K562 (cell line): ENCODE measurements at regions not wholly inside any gene's neighbourhood (a gene's known extent, or its start where the extent isn't known, plus 50 kb on each side); places are given as distances from the start of the nearest gene placed in this dataset.

Experiments used
- GTF2F1 ChIP-seq: IDR thresholded peaks from 2 replicates; pipeline ENCODE4 v1.6.1; 2011; ENCODE audit warnings: low read depth, low read length, improper control_type of control experiment
- MAZ ChIP-seq, 2 experiments: fragments of 450-650 bp in 1 of 2; sonication (generic) in 1 of 2; formaldehyde crosslinking; IDR thresholded peaks in 1 of 2; conservative IDR thresholded peaks in 1 of 2; 2 replicates each; pipeline versions ENCODE4 v1.4.0 to v1.5.0; 2020; ENCODE audit warnings: mild to moderate bottlenecking in 1 of 2, missing genetic modification reagents in 1 of 2
- MYC ChIP-seq, 2 experiments: fragments of 250-450 bp in 1 of 2; sonication (Bioruptor Pico) in 1 of 2; IDR thresholded peaks; 2 replicates each; pipeline versions ENCODE4 v1.5.1 to v1.6.1; 2012 to 2021; ENCODE audit warnings: low read depth in 2 of 2, borderline replicate concordance in 1 of 2, improper control_type of control experiment in 1 of 2, low read length in 1 of 2, mild to moderate bottlenecking in 1 of 2, moderate library complexity in 1 of 2
- TF ChIP-seq, protein P1 (sequence below), 2 experiments: fragments of 450-650 bp in 1 of 2; sonication (generic) in 1 of 2; formaldehyde crosslinking in 1 of 2; IDR thresholded peaks; 2 replicates each; pipeline versions ENCODE4 v1.7.1 to v1.9.0; 2016 to 2022; ENCODE audit warnings: inconsistent platforms in 1 of 2, mild to moderate bottlenecking in 1 of 2, missing genetic modification reagents in 1 of 2

DNA sequence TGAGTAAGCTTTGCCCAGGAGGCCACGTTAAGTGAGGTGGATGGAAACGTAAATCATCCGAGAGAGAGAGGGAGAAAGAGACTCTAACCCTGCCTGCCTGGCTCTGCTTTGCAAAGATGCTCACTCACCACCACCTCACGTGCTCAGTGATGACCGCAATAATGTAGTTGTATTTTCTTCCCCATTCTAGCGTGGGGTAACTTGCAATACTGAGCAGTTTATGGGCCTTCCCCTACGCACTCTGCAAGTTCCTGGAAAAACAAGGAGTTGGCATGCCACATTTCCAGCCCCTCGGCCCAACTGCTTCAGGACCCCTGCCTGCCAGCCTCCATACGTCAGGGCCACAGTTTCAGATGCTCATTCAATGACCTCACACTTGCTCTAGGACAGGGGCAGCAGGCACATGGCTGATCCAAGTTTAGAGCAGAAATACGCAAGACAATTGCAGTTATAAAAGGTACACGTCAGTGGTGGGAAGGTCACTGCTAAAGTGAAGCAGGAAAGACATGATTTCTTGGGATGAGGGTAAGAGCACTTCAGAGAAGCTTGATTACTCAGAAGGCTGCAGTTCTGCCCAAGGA, 112.5 kb upstream of the RAB4A start:
- TF ChIP-seq, protein P1, sequence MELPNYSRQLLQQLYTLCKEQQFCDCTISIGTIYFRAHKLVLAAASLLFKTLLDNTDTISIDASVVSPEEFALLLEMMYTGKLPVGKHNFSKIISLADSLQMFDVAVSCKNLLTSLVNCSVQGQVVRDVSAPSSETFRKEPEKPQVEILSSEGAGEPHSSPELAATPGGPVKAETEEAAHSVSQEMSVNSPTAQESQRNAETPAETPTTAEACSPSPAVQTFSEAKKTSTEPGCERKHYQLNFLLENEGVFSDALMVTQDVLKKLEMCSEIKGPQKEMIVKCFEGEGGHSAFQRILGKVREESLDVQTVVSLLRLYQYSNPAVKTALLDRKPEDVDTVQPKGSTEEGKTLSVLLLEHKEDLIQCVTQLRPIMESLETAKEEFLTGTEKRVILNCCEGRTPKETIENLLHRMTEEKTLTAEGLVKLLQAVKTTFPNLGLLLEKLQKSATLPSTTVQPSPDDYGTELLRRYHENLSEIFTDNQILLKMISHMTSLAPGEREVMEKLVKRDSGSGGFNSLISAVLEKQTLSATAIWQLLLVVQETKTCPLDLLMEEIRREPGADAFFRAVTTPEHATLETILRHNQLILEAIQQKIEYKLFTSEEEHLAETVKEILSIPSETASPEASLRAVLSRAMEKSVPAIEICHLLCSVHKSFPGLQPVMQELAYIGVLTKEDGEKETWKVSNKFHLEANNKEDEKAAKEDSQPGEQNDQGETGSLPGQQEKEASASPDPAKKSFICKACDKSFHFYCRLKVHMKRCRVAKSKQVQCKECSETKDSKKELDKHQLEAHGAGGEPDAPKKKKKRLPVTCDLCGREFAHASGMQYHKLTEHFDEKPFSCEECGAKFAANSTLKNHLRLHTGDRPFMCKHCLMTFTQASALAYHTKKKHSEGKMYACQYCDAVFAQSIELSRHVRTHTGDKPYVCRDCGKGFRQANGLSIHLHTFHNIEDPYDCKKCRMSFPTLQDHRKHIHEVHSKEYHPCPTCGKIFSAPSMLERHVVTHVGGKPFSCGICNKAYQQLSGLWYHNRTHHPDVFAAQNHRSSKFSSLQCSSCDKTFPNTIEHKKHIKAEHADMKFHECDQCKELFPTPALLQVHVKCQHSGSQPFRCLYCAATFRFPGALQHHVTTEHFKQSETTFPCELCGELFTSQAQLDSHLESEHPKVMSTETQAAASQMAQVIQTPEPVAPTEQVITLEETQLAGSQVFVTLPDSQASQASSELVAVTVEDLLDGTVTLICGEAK (IDR thresholded peaks at IDR 0.05): no peak
- TF ChIP-seq, protein P1 (CRISPR knock-in tag; IDR thresholded peaks at IDR 0.05): no peak
- no peak for TF ChIP-seq MAZ (CRISPR knock-in tag; conservative IDR thresholded peaks at IDR 0.05 in 1 of 2, IDR thresholded peaks at IDR 0.05 in 1 of 2)
- no peak for TF ChIP-seq GTF2F1
- no peak for TF ChIP-seq MYC (IDR thresholded peaks at IDR 0.05; ENCODE audit: low read depth, low read length)
- TF ChIP-seq MYC (CRISPR knock-in tag; IDR thresholded peaks at IDR 0.05; ENCODE audit: borderline replicate concordance, low read depth): no peak
